ENCODE measurements at regions not wholly inside any gene's neighbourhood (a gene's known extent, or its start where the extent isn't known, plus 50 kb on each side); places are given as distances from the start of the nearest gene placed in this dataset.

DNA sequence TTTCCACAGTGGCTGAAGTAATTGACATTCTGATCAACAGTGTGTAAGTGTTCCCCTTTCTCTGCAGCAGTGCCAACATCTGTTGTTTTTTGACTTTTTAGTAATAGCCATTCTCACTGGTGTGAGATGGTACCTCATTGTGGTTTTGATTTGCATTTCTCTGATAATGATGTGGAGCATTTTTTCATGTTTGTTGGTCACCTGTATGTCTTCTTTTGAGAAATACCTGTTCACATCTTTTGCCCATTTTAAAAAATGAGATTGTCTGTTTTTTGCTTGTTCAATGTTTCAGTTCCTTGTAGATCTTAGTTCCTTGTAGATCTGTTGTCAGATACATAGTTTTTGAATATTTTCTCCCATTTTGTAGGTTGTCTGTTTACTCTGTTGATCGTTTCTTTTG, 162.5 kb upstream of the PITX1 start:
- Histone ChIP-seq H3K27ac (no peak overlapping the region), H3K27me3 (no peaks in the 10 kb centered on the region), H3K4me1 (peaks cover 0 to 9% of the 10 kb centered on the region in 2 donors), H3K9me3 (peaks cover 0 to 6% of the 10 kb centered on the region in 2 donors), H3K36me3 (no peaks in the 10 kb centered on the region), H3K4me3 (no peak overlapping the region)
- DNase-seq (ENCODE audit: low spot score): no peak
- TF ChIP-seq, protein P1, sequence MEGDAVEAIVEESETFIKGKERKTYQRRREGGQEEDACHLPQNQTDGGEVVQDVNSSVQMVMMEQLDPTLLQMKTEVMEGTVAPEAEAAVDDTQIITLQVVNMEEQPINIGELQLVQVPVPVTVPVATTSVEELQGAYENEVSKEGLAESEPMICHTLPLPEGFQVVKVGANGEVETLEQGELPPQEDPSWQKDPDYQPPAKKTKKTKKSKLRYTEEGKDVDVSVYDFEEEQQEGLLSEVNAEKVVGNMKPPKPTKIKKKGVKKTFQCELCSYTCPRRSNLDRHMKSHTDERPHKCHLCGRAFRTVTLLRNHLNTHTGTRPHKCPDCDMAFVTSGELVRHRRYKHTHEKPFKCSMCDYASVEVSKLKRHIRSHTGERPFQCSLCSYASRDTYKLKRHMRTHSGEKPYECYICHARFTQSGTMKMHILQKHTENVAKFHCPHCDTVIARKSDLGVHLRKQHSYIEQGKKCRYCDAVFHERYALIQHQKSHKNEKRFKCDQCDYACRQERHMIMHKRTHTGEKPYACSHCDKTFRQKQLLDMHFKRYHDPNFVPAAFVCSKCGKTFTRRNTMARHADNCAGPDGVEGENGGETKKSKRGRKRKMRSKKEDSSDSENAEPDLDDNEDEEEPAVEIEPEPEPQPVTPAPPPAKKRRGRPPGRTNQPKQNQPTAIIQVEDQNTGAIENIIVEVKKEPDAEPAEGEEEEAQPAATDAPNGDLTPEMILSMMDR (IDR thresholded peaks at IDR 0.05): no peak

DNA sequence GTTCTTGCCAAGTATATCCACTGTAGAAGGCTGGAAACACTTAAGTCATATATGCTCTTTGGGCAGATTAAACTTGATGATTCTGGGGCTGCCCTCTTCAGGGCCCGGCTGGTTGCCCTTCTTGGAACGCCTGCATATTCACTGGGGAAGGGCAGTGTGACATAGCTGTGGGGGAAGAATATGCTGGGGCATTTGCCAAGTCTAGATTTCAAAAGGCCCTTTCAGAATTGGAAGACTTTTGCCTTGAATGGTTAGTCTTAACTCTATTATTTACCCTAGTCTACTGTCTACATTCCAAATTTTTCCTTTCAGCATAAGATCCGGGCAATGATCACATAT, 161.2 kb upstream of the PITX1 start:
- Histone ChIP-seq H3K4me3 (no peak overlapping the region), H3K27me3 (no peaks in the 10 kb centered on the region), H3K27ac (no peak overlapping the region), H3K4me1 (peaks cover 0 to 15% of the 10 kb centered on the region in 2 donors), H3K9me3 (peaks cover 0 to 6% of the 10 kb centered on the region in 2 donors), H3K36me3 (no peaks in the 10 kb centered on the region)
- TF ChIP-seq, protein P1 (IDR thresholded peaks at IDR 0.05): no peak
- no peak for DNase-seq (ENCODE audit: low spot score)

DNA sequence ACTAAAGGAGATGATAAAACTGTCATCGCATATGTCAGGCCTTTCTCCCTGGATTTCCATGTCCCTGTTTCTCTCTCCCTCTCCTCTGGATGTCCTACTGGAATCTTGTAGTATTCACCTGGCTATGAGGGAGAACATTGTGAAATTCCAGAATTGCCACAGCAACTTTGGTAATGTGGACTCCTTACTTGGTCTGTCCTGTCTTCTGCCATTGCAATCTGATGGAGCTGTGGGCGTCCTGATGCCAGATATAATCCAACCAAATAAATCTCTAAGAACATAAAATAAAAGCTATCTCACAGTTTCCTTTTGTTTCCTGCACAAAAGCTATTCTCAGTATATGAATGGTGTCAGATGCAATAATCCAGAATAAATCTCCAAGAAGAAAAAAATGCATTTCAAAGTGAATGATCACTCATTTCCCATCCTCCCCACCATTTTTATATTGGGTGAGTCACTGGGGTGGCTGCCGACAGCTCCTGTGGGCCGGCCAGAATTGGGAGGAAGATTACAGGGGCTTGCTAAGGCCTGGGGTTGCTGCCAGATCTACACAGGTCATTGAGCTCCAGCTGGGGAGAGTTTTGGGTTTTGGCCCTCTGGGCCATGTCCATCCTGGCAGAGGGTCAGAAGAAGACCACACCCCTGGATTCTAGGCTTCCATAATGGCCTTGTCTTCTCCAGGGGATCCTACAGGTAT, 160.7 kb upstream of the PITX1 start:
- H3K27me3 ChIP-seq: no peaks in the 10 kb centered on the region
- H3K9me3 ChIP-seq: peaks cover 0 to 6% of the 10 kb centered on the region in 2 donors
- TF ChIP-seq, protein P1 (IDR thresholded peaks at IDR 0.05): no peak
- DNase-seq (ENCODE audit: low spot score): peak; percentile 57
- no peaks in the 10 kb centered on the region for H3K36me3 ChIP-seq
- peaks cover 0 to 15% of the 10 kb centered on the region in 2 donors for H3K4me1 ChIP-seq
- H3K4me3 ChIP-seq: no peak overlapping the region
- H3K27ac ChIP-seq: no peak overlapping the region

GRCh38 chr5:135194126-135194488, 160.1 kb upstream of the PITX1 start:
- DNase-seq (ENCODE audit: low spot score): no peak
- Histone ChIP-seq H3K4me1 (peaks cover 0 to 15% of the 10 kb centered on the region in 2 donors), H3K27me3 (no peaks in the 10 kb centered on the region), H3K4me3 (no peak overlapping the region), H3K27ac (no peak overlapping the region), H3K36me3 (no peaks in the 10 kb centered on the region), H3K9me3 (peaks cover 0 to 6% of the 10 kb centered on the region in 2 donors)
- TF ChIP-seq, protein P1 (IDR thresholded peaks at IDR 0.05): no peak

GRCh38 chr5:135193213-135194125, 159.4 kb upstream of the PITX1 start:
- Histone ChIP-seq H3K4me3 (no peak overlapping the region), H3K4me1 (peaks cover 0 to 15% of the 10 kb centered on the region in 2 donors), H3K27me3 (no peaks in the 10 kb centered on the region), H3K9me3 (peaks cover 0 to 6% of the 10 kb centered on the region in 2 donors), H3K27ac (no peak overlapping the region), H3K36me3 (no peaks in the 10 kb centered on the region)
- TF ChIP-seq, protein P1 (IDR thresholded peaks at IDR 0.05): no peak
- DNase-seq (ENCODE audit: low spot score): peak; percentile 42

Measured in right atrium auricular region (tissue), 2 donors.